ENCODE measurements at regions not wholly inside any gene's neighbourhood (a gene's known extent, or its start where the extent isn't known, plus 50 kb on each side); places are given as distances from the start of the nearest gene placed in this dataset.

DNA sequence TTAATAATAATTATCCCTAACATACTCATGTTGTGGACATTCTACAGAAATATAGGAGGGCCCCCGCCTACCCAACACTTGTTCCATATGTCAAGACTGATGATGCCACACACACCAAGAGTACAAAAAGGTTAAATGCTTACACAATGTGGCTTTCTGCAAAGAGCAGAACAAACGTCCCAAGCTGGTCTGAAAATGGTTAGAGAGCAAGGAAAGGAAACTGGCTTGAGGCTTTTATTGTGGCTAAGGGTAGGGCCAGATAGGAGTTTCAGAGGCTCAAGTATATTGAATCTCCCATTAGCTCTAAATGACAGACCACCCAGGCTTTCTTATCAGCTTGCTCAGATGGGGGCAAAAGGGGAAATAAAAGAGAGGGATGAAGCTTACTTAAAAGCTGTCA, 134.1 kb upstream of the C1QTNF7 start (continued):
- no peak for TF ChIP-seq ZNF384 (IDR thresholded peaks at IDR 0.05; ENCODE audit: borderline replicate concordance, low read depth, low read length)
- TF ChIP-seq IRF4 (IDR thresholded peaks at IDR 0.05; ENCODE audit: low read depth, low read length): no peak
- no peak for TF ChIP-seq KLF5 (IDR thresholded peaks at IDR 0.05; ENCODE audit: partially characterized antibody)
- no peak for TF ChIP-seq ZZZ3 (IDR thresholded peaks at IDR 0.05; ENCODE audit: control insufficient read depth, insufficient read length, low read depth)

DNA sequence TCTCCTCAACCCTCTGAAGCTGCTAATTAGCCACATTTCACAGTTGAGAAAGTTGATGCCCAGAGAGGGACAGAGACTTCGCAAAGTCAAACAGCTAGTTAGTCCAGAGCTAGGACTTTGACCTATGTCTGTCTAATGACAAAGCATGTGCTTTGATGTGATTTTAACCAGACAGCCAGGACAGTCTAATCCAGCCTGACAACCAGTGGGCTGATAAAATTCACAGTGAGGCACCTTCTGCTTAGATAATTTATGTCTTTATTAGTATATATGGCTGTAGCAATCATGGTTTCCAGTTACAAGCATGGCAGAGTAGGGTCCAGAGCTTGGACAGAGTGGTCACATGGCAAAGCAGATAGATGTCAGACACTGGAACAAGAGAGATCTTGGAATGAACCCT, 133.6 kb upstream of the C1QTNF7 start:
- Histone ChIP-seq H3K27ac (ENCODE audit: control insufficient read depth, insufficient read depth) (no peak overlapping the region), H3K9me3 (replicated peaks; ENCODE audit: control insufficient read depth, insufficient read depth, low read length) (no peaks in the 10 kb centered on the region), H3K27me3 (replicated peaks in 1 of 2; ENCODE audit: control insufficient read depth in 2 of 2, insufficient read depth in 2 of 2, low read length in 1 of 2) (no peaks in the 10 kb centered on the region), H3K4me1 (ENCODE audit: control insufficient read depth, insufficient read depth, low read length) (no peaks in the 10 kb centered on the region), H3K4me2 (ENCODE audit: control insufficient read depth, insufficient read depth) (no peak overlapping the region), H3K4me3 (no peak overlapping the region), H3K9ac (ENCODE audit: control insufficient read depth, insufficient read depth, low read length) (no peak overlapping the region), H3K79me2 (ENCODE audit: control insufficient read depth, insufficient read depth, low read length) (no peaks in the 10 kb centered on the region), H3K36me3 (ENCODE audit: control insufficient read depth in 2 of 2, insufficient read depth in 2 of 2, low read length in 1 of 2) (no peaks in the 10 kb centered on the region), H2AFZ (ENCODE audit: control insufficient read depth, low read depth, low read length) (no peak overlapping the region), H4K20me1 (ENCODE audit: control insufficient read depth, insufficient read depth) (no peaks in the 10 kb centered on the region)
- no peak for DNase-seq (ENCODE audit: low read depth, low spot score)
- SMC1A ChIA-PET (ENCODE audit: uncharacterized antibody, unreplicated experiment): no interaction called here
- BruUV-seq (replicated peaks): no TSS peak
- 8% methylated on average over 1 of the region's 1 CpG for WGBS (ENCODE audit: insufficient coverage, insufficient replicate concordance, low lambda C conversion rate, missing lambda C conversion rate)
- in situ Hi-C loops (cut with MboI): no loop called here
- CTCF ChIA-PET: interaction anchor here (0.8 to 1.2 kb wide), 2 partner anchors 9 to 40 kb away, joined by 3 to 4 read pairs; no protein-coding TSS in a partner anchor
- RAD21 ChIA-PET (ENCODE audit: unreplicated experiment): interaction anchor here (0.6 kb wide), 1 partner anchor 201 kb away, joined by 3 read pairs; no protein-coding TSS in a partner anchor
- ATAC-seq: peak; percentile 47
- intact Hi-C loops (cut with micrococcal nuclease; ENCODE audit: unreplicated experiment): no loop called here
- no peak for TF ChIP-seq NR2F1 (conservative IDR thresholded peaks at IDR 0.05)
- TF ChIP-seq JUNB (IDR thresholded peaks at IDR 0.05): no peak
- no peak for FAIRE-seq
- POLR2A ChIA-PET: interaction anchor here (1.2 kb wide), 1 partner anchor 41 kb away, joined by 3 read pairs; no protein-coding TSS in a partner anchor

DNA sequence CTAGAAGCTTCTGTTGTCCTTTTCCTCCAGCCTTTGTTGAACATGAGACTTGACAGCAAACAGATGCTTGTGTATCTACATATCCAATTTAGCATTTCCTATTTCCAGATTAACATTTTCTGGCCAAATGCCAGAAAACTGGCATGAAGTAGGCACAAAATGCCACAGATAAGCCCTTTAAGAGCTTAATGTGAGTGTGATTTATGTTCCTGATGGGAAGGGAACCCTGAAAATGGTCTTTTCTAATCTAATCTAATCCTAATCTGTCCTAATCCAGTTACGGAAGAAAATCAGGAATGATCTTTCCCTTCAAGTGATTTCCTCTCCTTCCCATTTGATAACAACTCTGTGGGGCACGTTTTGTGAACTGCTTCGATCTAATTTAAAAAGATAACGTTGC, 133.0 kb upstream of the C1QTNF7 start:
- intact Hi-C loops (cut with micrococcal nuclease; ENCODE audit: unreplicated experiment): no loop called here
- TF ChIP-seq CHD1 (IDR thresholded peaks at IDR 0.05; ENCODE audit: low read depth, low read length) (no peak), MYC (IDR thresholded peaks at IDR 0.05; ENCODE audit: insufficient read depth, insufficient read length, insufficient replicate concordance, low read length, severe bottlenecking) (no peak)
- TF ChIP-seq, protein P1, sequence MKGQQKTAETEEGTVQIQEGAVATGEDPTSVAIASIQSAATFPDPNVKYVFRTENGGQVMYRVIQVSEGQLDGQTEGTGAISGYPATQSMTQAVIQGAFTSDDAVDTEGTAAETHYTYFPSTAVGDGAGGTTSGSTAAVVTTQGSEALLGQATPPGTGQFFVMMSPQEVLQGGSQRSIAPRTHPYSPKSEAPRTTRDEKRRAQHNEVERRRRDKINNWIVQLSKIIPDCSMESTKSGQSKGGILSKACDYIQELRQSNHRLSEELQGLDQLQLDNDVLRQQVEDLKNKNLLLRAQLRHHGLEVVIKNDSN (IDR thresholded peaks at IDR 0.05; ENCODE audit: borderline replicate concordance, extremely low read length, insufficient read depth, low read depth, low read length): no peak
- TF ChIP-seq, protein P2, sequence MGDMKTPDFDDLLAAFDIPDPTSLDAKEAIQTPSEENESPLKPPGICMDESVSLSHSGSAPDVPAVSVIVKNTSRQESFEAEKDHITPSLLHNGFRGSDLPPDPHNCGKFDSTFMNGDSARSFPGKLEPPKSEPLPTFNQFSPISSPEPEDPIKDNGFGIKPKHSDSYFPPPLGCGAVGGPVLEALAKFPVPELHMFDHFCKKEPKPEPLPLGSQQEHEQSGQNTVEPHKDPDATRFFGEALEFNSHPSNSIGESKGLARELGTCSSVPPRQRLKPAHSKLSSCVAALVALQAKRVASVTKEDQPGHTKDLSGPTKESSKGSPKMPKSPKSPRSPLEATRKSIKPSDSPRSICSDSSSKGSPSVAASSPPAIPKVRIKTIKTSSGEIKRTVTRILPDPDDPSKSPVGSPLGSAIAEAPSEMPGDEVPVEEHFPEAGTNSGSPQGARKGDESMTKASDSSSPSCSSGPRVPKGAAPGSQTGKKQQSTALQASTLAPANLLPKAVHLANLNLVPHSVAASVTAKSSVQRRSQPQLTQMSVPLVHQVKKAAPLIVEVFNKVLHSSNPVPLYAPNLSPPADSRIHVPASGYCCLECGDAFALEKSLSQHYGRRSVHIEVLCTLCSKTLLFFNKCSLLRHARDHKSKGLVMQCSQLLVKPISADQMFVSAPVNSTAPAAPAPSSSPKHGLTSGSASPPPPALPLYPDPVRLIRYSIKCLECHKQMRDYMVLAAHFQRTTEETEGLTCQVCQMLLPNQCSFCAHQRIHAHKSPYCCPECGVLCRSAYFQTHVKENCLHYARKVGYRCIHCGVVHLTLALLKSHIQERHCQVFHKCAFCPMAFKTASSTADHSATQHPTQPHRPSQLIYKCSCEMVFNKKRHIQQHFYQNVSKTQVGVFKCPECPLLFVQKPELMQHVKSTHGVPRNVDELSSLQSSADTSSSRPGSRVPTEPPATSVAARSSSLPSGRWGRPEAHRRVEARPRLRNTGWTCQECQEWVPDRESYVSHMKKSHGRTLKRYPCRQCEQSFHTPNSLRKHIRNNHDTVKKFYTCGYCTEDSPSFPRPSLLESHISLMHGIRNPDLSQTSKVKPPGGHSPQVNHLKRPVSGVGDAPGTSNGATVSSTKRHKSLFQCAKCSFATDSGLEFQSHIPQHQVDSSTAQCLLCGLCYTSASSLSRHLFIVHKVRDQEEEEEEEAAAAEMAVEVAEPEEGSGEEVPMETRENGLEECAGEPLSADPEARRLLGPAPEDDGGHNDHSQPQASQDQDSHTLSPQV (IDR thresholded peaks at IDR 0.05): no peak

More for the DNA sequence above, 133.0 kb upstream of the C1QTNF7 start:
- ATAC-seq (no peak), DNase-seq (ENCODE audit: low read depth, low spot score) (no peak), FAIRE-seq (no peak)
- BruUV-seq (replicated peaks): no TSS peak
- H3K4me3 ChIP-seq: no peak overlapping the region
- H3K27ac ChIP-seq (ENCODE audit: control insufficient read depth, insufficient read depth): no peak overlapping the region
- in situ Hi-C loops (cut with MboI): no loop called here
- no peak overlapping the region for H3K4me2 ChIP-seq (ENCODE audit: control insufficient read depth, insufficient read depth)
- WGBS (ENCODE audit: insufficient coverage, insufficient replicate concordance, low lambda C conversion rate, missing lambda C conversion rate): 20% methylated on average over 4 of the region's 4 CpGs
- ChIA-PET CTCF (interaction anchor here (0.6 kb wide), 1 partner anchor 13 kb away, joined by 3 read pairs; no protein-coding TSS in a partner anchor), SMC1A (ENCODE audit: uncharacterized antibody, unreplicated experiment) (interaction anchor here (0.7 kb wide), 1 partner anchor 317 kb away, joined by 4 read pairs; no protein-coding TSS in a partner anchor), POLR2A (interaction anchor here (1.2 kb wide), 1 partner anchor 42 kb away, joined by 3 read pairs; no protein-coding TSS in a partner anchor), RAD21 (ENCODE audit: unreplicated experiment) (interaction anchor here (0.7 kb wide), 1 partner anchor 970 kb away, joined by 5 read pairs; no protein-coding TSS in a partner anchor)
- no peaks in the 10 kb centered on the region for H4K20me1 ChIP-seq (ENCODE audit: control insufficient read depth, insufficient read depth)
- no peaks in the 10 kb centered on the region for H3K4me1 ChIP-seq (ENCODE audit: control insufficient read depth, insufficient read depth, low read length)
- H3K9ac ChIP-seq (ENCODE audit: control insufficient read depth, insufficient read depth, low read length): no peak overlapping the region
- H3K27me3 ChIP-seq (replicated peaks in 1 of 2; ENCODE audit: control insufficient read depth in 2 of 2, insufficient read depth in 2 of 2, low read length in 1 of 2): no peaks in the 10 kb centered on the region
- H3K36me3 ChIP-seq (ENCODE audit: control insufficient read depth in 2 of 2, insufficient read depth in 2 of 2, low read length in 1 of 2): no peaks in the 10 kb centered on the region
- H3K79me2 ChIP-seq (ENCODE audit: control insufficient read depth, insufficient read depth, low read length): no peaks in the 10 kb centered on the region
- H3K9me3 ChIP-seq (replicated peaks; ENCODE audit: control insufficient read depth, insufficient read depth, low read length): no peaks in the 10 kb centered on the region
- no peak overlapping the region for H2AFZ ChIP-seq (ENCODE audit: control insufficient read depth, low read depth, low read length)
